ENCODE measurements at regions not wholly inside any gene's neighbourhood (a gene's known extent, or its start where the extent isn't known, plus 50 kb on each side); places are given as distances from the start of the nearest gene placed in this dataset.

DNA sequence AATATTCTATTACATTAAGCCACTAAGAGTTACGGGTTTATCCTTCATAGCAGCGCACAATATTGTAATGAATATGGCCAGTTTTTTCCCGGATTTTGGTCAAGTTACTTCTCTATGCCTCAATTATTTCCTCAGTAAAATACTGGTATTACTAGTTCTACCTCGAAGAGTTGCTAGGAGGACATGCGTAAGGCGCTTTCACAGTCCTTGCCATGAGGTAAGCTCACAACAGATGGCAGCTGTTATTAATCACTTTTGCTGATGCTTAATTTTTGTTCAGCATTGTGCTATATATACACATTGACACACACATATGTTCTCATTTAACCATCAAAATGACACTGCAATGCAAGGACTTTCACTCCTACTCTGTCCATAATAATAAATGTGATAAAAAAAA, 101.5 kb downstream of the SCG2 start:
- Histone ChIP-seq H2BK5ac (ENCODE audit: low read depth, low read length, poor library complexity, severe bottlenecking) (no peak overlapping the region), H2BK120ac (ENCODE audit: low read depth, low read length) (no peak overlapping the region), H3K4me3 (ENCODE audit: insufficient read depth, low read depth, low read length) (no peak overlapping the region), H3K4me1 (ENCODE audit: control insufficient read depth, insufficient read depth, low read length) (no peaks in the 10 kb centered on the region), H4K20me1 (ENCODE audit: insufficient read depth, low read length) (no peaks in the 10 kb centered on the region), H3K9ac (ENCODE audit: low read depth, low read length) (no peak overlapping the region), H2BK20ac (ENCODE audit: low read depth, low read length) (no peak overlapping the region), H3K56ac (ENCODE audit: extremely low read depth, insufficient read depth, low read length) (no peak overlapping the region), H2BK15ac (ENCODE audit: low read depth, low read length) (no peak overlapping the region), H3K4me2 (ENCODE audit: low read depth, low read length) (no peak overlapping the region), H3K14ac (replicated peaks; ENCODE audit: low read depth, low read length) (no peak overlapping the region), H3K4ac (ENCODE audit: low read depth, low read length) (no peak overlapping the region), H3K27me3 (ENCODE audit: control insufficient read depth, insufficient read depth, low read length) (peaks cover 1% of the 10 kb centered on the region), H4K91ac (ENCODE audit: insufficient read depth, low read depth, low read length) (no peak overlapping the region), H2AK5ac (ENCODE audit: low read depth, low read length) (no peak overlapping the region), H4K5ac (ENCODE audit: low read depth, low read length) (no peak overlapping the region), H4K8ac (ENCODE audit: low read depth in 2 of 2, low read length in 2 of 2) (no peak overlapping the region), H3K79me1 (ENCODE audit: low read depth in 1 of 2, low read length in 2 of 2) (no peaks in the 10 kb centered on the region), H3K18ac (ENCODE audit: low read depth, low read length) (no peak overlapping the region), H3K23ac (ENCODE audit: low read depth, low read length) (no peak overlapping the region), H3K9me1 (ENCODE audit: insufficient read depth, low read length) (no peaks in the 10 kb centered on the region), H2AK9ac (replicated peaks; ENCODE audit: low read depth, low read length, poor library complexity) (no peak overlapping the region), H3K27ac (ENCODE audit: insufficient read depth, low read length) (no peak overlapping the region), H3K9me3 (ENCODE audit: control insufficient read depth, insufficient read depth, low read length) (0 out of 2 replicates have a peak, but pooled peaks cover 2% of the 10 kb centered on the region), H2AFZ (replicated peaks; ENCODE audit: low read length, poor library complexity) (no peak overlapping the region), H3K36me3 (ENCODE audit: control insufficient read depth, insufficient read depth, low read length) (no peaks in the 10 kb centered on the region)
- TF ChIP-seq POLR2A (IDR thresholded peaks at IDR 0.05; ENCODE audit: low read depth, low read length) (no peak), MAZ (IDR thresholded peaks at IDR 0.05; ENCODE audit: borderline replicate concordance, low read depth, low read length) (no peak), NFE2L2 (IDR thresholded peaks at IDR 0.05; ENCODE audit: low read depth, low read length) (no peak), RFX5 (IDR thresholded peaks at IDR 0.05; ENCODE audit: low read depth, low read length) (no peak), CTCF (conservative IDR thresholded peaks at IDR 0.05; ENCODE audit: low read depth, low read length) (no peak), RCOR1 (IDR thresholded peaks at IDR 0.05; ENCODE audit: insufficient replicate concordance, low read length) (no peak), BHLHE40 (IDR thresholded peaks at IDR 0.05; ENCODE audit: low read depth, low read length) (no peak), CEBPB (IDR thresholded peaks at IDR 0.05; ENCODE audit: low read depth, low read length) (no peak), SMC3 (IDR thresholded peaks at IDR 0.05; ENCODE audit: low read depth, low read length) (no peak), MAFK (IDR thresholded peaks at IDR 0.05; ENCODE audit: low read depth, low read length) (no peak), FOS (IDR thresholded peaks at IDR 0.05; ENCODE audit: low read depth, low read length) (no peak)
- TF ChIP-seq, protein P1, sequence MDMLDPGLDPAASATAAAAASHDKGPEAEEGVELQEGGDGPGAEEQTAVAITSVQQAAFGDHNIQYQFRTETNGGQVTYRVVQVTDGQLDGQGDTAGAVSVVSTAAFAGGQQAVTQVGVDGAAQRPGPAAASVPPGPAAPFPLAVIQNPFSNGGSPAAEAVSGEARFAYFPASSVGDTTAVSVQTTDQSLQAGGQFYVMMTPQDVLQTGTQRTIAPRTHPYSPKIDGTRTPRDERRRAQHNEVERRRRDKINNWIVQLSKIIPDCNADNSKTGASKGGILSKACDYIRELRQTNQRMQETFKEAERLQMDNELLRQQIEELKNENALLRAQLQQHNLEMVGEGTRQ (IDR thresholded peaks at IDR 0.05; ENCODE audit: low read depth, low read length), result no peak
- TF ChIP-seq, protein P2, sequence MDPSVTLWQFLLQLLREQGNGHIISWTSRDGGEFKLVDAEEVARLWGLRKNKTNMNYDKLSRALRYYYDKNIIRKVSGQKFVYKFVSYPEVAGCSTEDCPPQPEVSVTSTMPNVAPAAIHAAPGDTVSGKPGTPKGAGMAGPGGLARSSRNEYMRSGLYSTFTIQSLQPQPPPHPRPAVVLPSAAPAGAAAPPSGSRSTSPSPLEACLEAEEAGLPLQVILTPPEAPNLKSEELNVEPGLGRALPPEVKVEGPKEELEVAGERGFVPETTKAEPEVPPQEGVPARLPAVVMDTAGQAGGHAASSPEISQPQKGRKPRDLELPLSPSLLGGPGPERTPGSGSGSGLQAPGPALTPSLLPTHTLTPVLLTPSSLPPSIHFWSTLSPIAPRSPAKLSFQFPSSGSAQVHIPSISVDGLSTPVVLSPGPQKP (IDR thresholded peaks at IDR 0.05; ENCODE audit: borderline replicate concordance, low read depth, low read length), result no peak
- no TSS peak for BruUV-seq (replicated peaks)
- ChIA-PET CTCF (no interaction called here), POLR2A (ENCODE audit: unreplicated experiment) (no interaction called here)
- in situ Hi-C loops (cut with MboI; ENCODE audit: low sequenced_read_pairs), result no loop called here
- WGBS, 2 experiments (ENCODE audit: extremely low coverage in 2 of 2, insufficient read length in 1 of 2), result no CpG with 5 or more reads among the region's 6 CpGs
- no peak for ATAC-seq (ENCODE audit: low read depth)
- dilution Hi-C loops (cut with HindIII; ENCODE audit: low sequenced_read_pairs, unreplicated experiment), result no loop called here
- intact Hi-C loops (cut with micrococcal nuclease), result no loop called here
- no peak for DNase-seq

Measured in IMR-90 (cell line).